Cardiac muscle cell (in vitro differentiated cells and primary cell): ENCODE measurements at regions not wholly inside any gene's neighbourhood (a gene's known extent, or its start where the extent isn't known, plus 50 kb on each side); places are given as distances from the start of the nearest gene placed in this dataset.
A peak's percentile ranks its signal among the peaks of the same experiment; 100 is the strongest.

Source experiments
- DNase-seq, 2 donors: peaks; one replicate each; pipeline versions ENCODE4 v3.0.0 to v3.0.0-alpha.2; 2010 to 2017; ENCODE audit warnings: low read depth in 1 of 2, low spot score in 1 of 2
- H3K27ac ChIP-seq: fragments of 200-600 bp; sonication (generic); 2 replicates; pipeline ENCODE4 v1.5.1; 2016
- H3K27me3 ChIP-seq: fragments of 200-600 bp; sonication (generic); 2 replicates; pipeline ENCODE4 v1.6.0; 2016; ENCODE audit warnings: control low read depth
- H3K36me3 ChIP-seq: fragments of 200-600 bp; sonication (generic); 2 replicates; pipeline ENCODE4 v1.5.1; 2016; ENCODE audit warnings: control low read depth
- H3K4me1 ChIP-seq: fragments of 200-600 bp; sonication (generic); 2 replicates; pipeline ENCODE4 v1.8.1; 2017; ENCODE audit warnings: low read depth, mild to moderate bottlenecking, mixed run types
- H3K4me3 ChIP-seq: fragments of 200-600 bp; sonication (generic); 2 replicates; pipeline ENCODE4 v1.5.1; 2016; ENCODE audit warnings: mild to moderate bottlenecking
- H3K9me3 ChIP-seq: fragments of 200-600 bp; sonication (generic); 2 replicates; pipeline ENCODE4 v1.5.1; 2017; ENCODE audit warnings: low read depth, mild to moderate bottlenecking, control low read depth
- TF ChIP-seq, protein P1 (sequence below): IDR thresholded peaks from 2 replicates; pipeline ENCODE4 v1.5.1; 2012; ENCODE audit warnings: low read depth, mild to moderate bottlenecking, low read length

DNA sequence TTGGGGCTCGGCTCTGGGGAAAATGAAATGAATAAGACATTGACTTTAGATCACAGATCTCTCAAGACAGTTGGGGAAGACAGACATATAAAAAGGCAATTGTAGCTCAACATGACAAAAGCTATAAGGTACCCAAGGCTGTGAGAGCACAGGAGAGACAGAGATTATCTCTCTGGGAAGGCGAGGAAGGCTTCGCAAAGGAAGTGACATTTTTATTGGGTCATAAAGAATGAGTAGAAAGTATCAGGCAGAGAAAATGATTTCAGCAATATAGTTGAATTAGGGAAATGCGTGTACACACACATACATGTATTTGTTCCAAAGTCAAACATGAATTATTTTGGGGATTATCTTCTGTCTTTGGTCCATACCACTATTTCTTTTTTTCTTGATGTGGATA, 381.8 kb upstream of the ADAMTSL1 start:
- no peaks in the 10 kb centered on the region for H3K27me3 ChIP-seq
- no peak for DNase-seq
- H3K9me3 ChIP-seq = no peaks in the 10 kb centered on the region
- H3K36me3 ChIP-seq = no peaks in the 10 kb centered on the region
- no peak overlapping the region for H3K4me3 ChIP-seq
- no peaks in the 10 kb centered on the region for H3K4me1 ChIP-seq
- TF ChIP-seq, protein P1, sequence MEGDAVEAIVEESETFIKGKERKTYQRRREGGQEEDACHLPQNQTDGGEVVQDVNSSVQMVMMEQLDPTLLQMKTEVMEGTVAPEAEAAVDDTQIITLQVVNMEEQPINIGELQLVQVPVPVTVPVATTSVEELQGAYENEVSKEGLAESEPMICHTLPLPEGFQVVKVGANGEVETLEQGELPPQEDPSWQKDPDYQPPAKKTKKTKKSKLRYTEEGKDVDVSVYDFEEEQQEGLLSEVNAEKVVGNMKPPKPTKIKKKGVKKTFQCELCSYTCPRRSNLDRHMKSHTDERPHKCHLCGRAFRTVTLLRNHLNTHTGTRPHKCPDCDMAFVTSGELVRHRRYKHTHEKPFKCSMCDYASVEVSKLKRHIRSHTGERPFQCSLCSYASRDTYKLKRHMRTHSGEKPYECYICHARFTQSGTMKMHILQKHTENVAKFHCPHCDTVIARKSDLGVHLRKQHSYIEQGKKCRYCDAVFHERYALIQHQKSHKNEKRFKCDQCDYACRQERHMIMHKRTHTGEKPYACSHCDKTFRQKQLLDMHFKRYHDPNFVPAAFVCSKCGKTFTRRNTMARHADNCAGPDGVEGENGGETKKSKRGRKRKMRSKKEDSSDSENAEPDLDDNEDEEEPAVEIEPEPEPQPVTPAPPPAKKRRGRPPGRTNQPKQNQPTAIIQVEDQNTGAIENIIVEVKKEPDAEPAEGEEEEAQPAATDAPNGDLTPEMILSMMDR = no peak
- no peak overlapping the region for H3K27ac ChIP-seq

DNA sequence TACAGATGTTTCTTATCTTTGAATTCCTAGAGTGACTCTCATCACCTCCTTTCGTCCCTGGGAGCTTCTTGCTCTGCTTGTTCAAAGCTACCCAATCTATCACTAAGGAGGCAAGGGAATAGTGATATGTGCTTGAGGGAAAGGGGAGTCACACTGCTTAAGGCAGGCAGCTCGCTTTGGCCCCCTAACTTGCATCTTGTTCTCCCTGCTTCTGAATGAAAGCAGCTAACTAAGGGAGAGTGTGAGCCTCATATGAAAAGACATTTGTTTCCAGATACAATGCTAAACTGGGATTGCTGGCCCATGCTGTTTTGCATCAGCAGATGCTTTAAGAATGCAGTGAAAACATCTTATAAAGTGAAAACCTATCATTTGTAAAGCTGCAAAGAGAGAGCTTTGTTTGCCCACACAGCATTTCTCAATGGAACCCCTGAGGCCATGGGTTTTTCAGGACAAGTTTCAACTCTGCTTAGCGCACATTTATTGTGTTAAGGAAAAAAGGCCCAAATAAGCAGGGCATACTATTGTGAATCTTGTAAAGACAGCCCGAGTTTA, 367.9 kb upstream of the ADAMTSL1 start:
- Histone ChIP-seq H3K4me3 (no peak overlapping the region), H3K27me3 (no peaks in the 10 kb centered on the region), H3K36me3 (no peaks in the 10 kb centered on the region), H3K27ac (no peak overlapping the region), H3K4me1 (no peaks in the 10 kb centered on the region), H3K9me3 (no peaks in the 10 kb centered on the region)
- no peak for DNase-seq
- TF ChIP-seq, protein P1 = no peak

DNA sequence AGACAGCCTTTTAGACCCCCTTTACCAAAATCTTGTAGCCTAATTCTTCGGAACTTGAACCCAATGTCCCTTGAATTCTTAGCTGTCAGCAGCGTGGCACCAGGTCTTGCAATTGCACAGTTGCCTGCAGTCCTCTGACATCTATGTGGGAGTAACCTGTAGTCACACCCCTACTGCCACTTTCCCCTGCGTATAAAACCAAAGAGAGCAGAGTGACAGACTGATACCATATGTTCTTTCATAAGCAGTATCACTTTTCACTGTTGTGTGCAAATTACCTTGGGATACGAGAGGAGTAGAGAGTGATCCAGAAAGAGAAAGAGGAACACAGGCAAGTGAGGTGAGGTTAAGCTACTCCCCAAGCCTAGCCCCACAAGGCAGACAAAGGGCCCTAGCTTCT, 364.3 kb upstream of the ADAMTSL1 start:
- Histone ChIP-seq H3K4me1 (no peaks in the 10 kb centered on the region), H3K36me3 (no peaks in the 10 kb centered on the region), H3K27me3 (no peaks in the 10 kb centered on the region), H3K9me3 (no peaks in the 10 kb centered on the region), H3K4me3 (no peak overlapping the region), H3K27ac (no peak overlapping the region)
- TF ChIP-seq, protein P1 = no peak
- no peak for DNase-seq

DNA sequence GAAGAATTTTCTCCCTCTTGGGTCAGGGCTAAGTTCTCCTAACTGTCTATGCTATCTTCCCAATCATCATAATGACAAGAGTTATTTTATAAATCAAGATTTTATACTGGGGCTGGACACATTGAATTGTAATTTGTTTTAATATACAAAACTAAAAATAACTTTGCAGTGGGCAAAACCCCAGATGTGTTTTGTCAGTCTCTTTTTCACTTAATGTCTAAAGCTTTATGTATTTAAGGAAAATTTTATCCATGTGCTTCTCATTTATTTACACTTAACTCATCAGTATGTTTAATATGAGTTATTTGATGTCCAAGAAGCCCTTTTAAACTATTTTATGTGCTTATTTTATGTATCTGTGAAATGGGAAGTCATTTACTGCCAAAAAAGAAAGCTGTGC, 362.8 kb upstream of the ADAMTSL1 start:
- no peaks in the 10 kb centered on the region for H3K4me1 ChIP-seq
- TF ChIP-seq, protein P1 = no peak
- no peak overlapping the region for H3K4me3 ChIP-seq
- H3K9me3 ChIP-seq = no peaks in the 10 kb centered on the region
- no peak overlapping the region for H3K27ac ChIP-seq
- no peaks in the 10 kb centered on the region for H3K27me3 ChIP-seq
- H3K36me3 ChIP-seq = no peaks in the 10 kb centered on the region
- no peak for DNase-seq

DNA sequence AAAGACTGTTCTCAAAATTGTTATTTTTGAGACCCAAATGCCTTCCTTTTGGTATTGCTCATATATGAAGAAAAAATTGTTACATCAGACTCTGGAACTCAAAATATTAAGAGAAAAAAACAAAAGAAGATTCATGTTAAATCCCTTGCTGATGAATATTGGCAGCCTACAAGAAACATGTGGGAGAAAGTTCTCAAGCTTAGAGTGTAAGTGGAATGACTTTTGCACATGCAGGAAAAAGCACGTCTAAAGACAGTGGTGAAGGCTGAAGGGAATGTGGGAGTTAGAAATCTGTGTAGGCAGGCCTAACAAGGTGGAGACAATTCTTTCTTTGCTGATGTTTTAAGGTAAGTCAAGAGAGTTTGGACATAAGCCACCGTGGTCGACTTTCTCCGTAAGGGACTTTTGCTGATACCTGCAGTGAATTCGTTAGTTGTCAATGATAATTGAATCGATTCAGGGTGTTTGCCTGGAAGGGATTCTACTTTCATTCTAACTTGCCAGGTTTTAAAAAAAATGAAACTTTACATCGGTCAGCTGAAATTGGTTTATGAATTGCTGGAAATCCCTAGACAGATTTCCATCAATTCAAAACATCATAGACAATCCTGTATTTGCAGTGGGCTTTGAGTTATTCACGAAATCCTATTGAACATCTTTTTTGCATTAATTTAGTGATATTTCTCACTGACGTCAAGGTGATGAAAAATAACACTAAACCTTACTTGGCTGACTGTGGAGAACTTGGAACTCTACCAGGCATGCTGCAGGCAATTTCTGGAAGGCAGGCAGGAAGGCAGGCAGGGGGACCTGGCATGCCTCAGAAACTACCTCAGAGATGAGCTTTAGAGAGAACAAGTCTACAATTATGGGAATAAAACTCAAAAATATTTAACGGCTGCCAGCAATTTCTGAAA, 359.1 kb upstream of the ADAMTSL1 start:
- H3K27ac ChIP-seq = no peak overlapping the region
- H3K36me3 ChIP-seq = no peaks in the 10 kb centered on the region
- H3K9me3 ChIP-seq = no peaks in the 10 kb centered on the region
- no peak overlapping the region for H3K4me3 ChIP-seq
- TF ChIP-seq, protein P1 = no peak
- no peaks in the 10 kb centered on the region for H3K4me1 ChIP-seq
- H3K27me3 ChIP-seq = no peaks in the 10 kb centered on the region
- peak in 1 of 2 donors; percentile 27 for DNase-seq
